Bronchial epithelial cell (primary cell): ENCODE measurements at regions not wholly inside any gene's neighbourhood (a gene's known extent, or its start where the extent isn't known, plus 50 kb on each side); places are given as distances from the start of the nearest gene placed in this dataset.
"Not testable (repeated sequence)": the region's sequence is repeated elsewhere in the genome, so short reads cannot be mapped to it uniquely, and the experiment has no call there.

Experiments
- DNase-seq: peaks from one replicate; pipeline ENCODE4 v3.0.0-alpha.2; 2010; ENCODE audit warnings: low read depth
- FAIRE-seq: peaks from 2 replicates; lab custom pipeline; 2011; peaks lifted over from hg19 to GRCh38; lab: Jason Lieb, UNC
- H3K27me3 ChIP-seq: 2 replicates; pipeline ENCODE4 v1.5.1; 2011; ENCODE audit warnings: low read length; ENCODE audit not compliant: control insufficient read depth, insufficient read depth
- H3K36me3 ChIP-seq: 2 replicates; pipeline ENCODE4 v1.5.1; 2011; ENCODE audit warnings: low read length; ENCODE audit not compliant: control insufficient read depth, insufficient read depth
- H3K4me3 ChIP-seq: 2 replicates; pipeline ENCODE4 v1.5.1; 2011; ENCODE audit warnings: mild to moderate bottlenecking, low read depth, low read length, control low read depth
- CTCF ChIP-seq: IDR thresholded peaks from 2 replicates; pipeline ENCODE4 v1.5.1; 2011; ENCODE audit warnings: mild to moderate bottlenecking, moderate library complexity, low read length, control low read depth, inconsistent platforms; ENCODE audit not compliant: insufficient read depth, severe bottlenecking

- no peak overlapping the region for H3K4me3 ChIP-seq
- no peak for DNase-seq
- TF ChIP-seq CTCF: no peak
- FAIRE-seq: no peak
- H3K36me3 ChIP-seq: no peaks in the 10 kb centered on the region
- H3K27me3 ChIP-seq: no peaks in the 10 kb centered on the region
Observed at GRCh38 chr4:53886090-53886489, 178.3 kb downstream of the CHIC2 start.

GRCh38 chr4:53885668-53886067, 178.7 kb downstream of the CHIC2 start:
- no peaks in the 10 kb centered on the region for H3K27me3 ChIP-seq
- FAIRE-seq (no peak), DNase-seq (no peak)
- no peaks in the 10 kb centered on the region for H3K36me3 ChIP-seq
- no peak overlapping the region for H3K4me3 ChIP-seq
- no peak for TF ChIP-seq CTCF

- not testable (repeated sequence) for H3K36me3 ChIP-seq, H3K4me3 ChIP-seq, FAIRE-seq, H3K27me3 ChIP-seq, DNase-seq
Observed at GRCh38 chr4:53877096-53877495, 187.3 kb downstream of the CHIC2 start.

- H3K27me3 ChIP-seq: no peaks in the 10 kb centered on the region
- DNase-seq: peak; percentile 2
- peak; percentile 43 for FAIRE-seq
- H3K36me3 ChIP-seq: no peaks in the 10 kb centered on the region
- TF ChIP-seq CTCF: no peak
- no peak overlapping the region for H3K4me3 ChIP-seq
Observed at GRCh38 chr4:53866055-53866454, 198.3 kb downstream of the CHIC2 start.

GRCh38 chr4:53865054-53865453, 199.4 kb downstream of the CHIC2 start:
- no peak for FAIRE-seq

GRCh38 chr4:53863736-53864365, 200.6 kb downstream of the CHIC2 start:
- H3K36me3 ChIP-seq: no peaks in the 10 kb centered on the region
- no peak overlapping the region for H3K4me3 ChIP-seq
- no peaks in the 10 kb centered on the region for H3K27me3 ChIP-seq
- TF ChIP-seq CTCF: no peak
- FAIRE-seq (no peak), DNase-seq (no peak)

More at GRCh38 chr4:53865054-53865453, 199.4 kb downstream of the CHIC2 start:
- TF ChIP-seq CTCF: no peak
- Histone ChIP-seq H3K4me3 (no peak overlapping the region), H3K36me3 (no peaks in the 10 kb centered on the region), H3K27me3 (no peaks in the 10 kb centered on the region)
- DNase-seq: no peak
